NB4 (cell line): ENCODE measurements at regions not wholly inside any gene's neighbourhood (a gene's known extent, or its start where the extent isn't known, plus 50 kb on each side); places are given as distances from the start of the nearest gene placed in this dataset.

ENCODE experiments used
- CTCF ChIP-seq: IDR thresholded peaks from one replicate; pipeline ENCODE4 v1.5.1; 2012; ENCODE audit warnings: low read depth, low read length
- MAX ChIP-seq: IDR thresholded peaks from 2 replicates; pipeline ENCODE4 v1.6.1; 2011; ENCODE audit warnings: low read depth, low read length

GRCh38 chr10:107554333-107554732 is 389.8 kb upstream of the SORCS1 start:
- TF ChIP-seq CTCF (no peak), MAX (no peak)
